NCI-H2107 treated with DMSO at 0.1 percent for 48 hours (cell line): ENCODE measurements at regions not wholly inside any gene's neighbourhood (a gene's known extent, or its start where the extent isn't known, plus 50 kb on each side); places are given as distances from the start of the nearest gene placed in this dataset.
"Not testable (repeated sequence)": the region's sequence is repeated elsewhere in the genome, so short reads cannot be mapped to it uniquely, and the experiment has no call there.

Experiments used
- DNase-seq: peaks from one replicate; lab custom pipeline; 2025; ENCODE audit not compliant: unreplicated experiment; lab: John Stamatoyannopoulos, UW

GRCh38 chr3:66836363-66837152 is 161.5 kb upstream of the KBTBD8 start:
- DNase-seq, result no peak

- no peak for DNase-seq
Measured at GRCh38 chr3:66838704-66839103, 159.4 kb upstream of the KBTBD8 start.

- DNase-seq, result no peak
Measured at GRCh38 chr3:66839508-66839907, 158.6 kb upstream of the KBTBD8 start.

- not testable (repeated sequence) for DNase-seq
Measured at GRCh38 chr3:66842761-66843464, 155.2 kb upstream of the KBTBD8 start.

- DNase-seq, result no peak
Measured at GRCh38 chr3:66851894-66852613, 146.1 kb upstream of the KBTBD8 start.

- DNase-seq, result no peak
Measured at GRCh38 chr3:66854601-66855151, 143.4 kb upstream of the KBTBD8 start.

- DNase-seq, result no peak
Measured at GRCh38 chr3:66856533-66856932, 141.6 kb upstream of the KBTBD8 start.

- DNase-seq, result no peak
Measured at GRCh38 chr3:66858656-66859381, 139.3 kb upstream of the KBTBD8 start.

GRCh38 chr3:66860771-66861170 is 137.3 kb upstream of the KBTBD8 start:
- no peak for DNase-seq

GRCh38 chr3:66863205-66864111 is 134.6 kb upstream of the KBTBD8 start:
- no peak for DNase-seq

GRCh38 chr3:66884659-66885058 is 113.4 kb upstream of the KBTBD8 start:
- DNase-seq, result no peak

GRCh38 chr3:66885326-66886000 is 112.6 kb upstream of the KBTBD8 start:
- DNase-seq, result no peak

GRCh38 chr3:66889750-66890494 is 108.2 kb upstream of the KBTBD8 start:
- no peak for DNase-seq

- no peak for DNase-seq
Measured at GRCh38 chr3:66898155-66898554, 100.0 kb upstream of the KBTBD8 start.

GRCh38 chr3:66904336-66904735 is 93.8 kb upstream of the KBTBD8 start:
- DNase-seq, result no peak

- DNase-seq, result no peak
Measured at GRCh38 chr3:66904831-66905493, 93.1 kb upstream of the KBTBD8 start.

GRCh38 chr3:66907136-66907535 is 91.0 kb upstream of the KBTBD8 start:
- DNase-seq, result no peak
